Muscle layer of colon (tissue), 2 donors: ENCODE measurements at regions not wholly inside any gene's neighbourhood (a gene's known extent, or its start where the extent isn't known, plus 50 kb on each side); places are given as distances from the start of the nearest gene placed in this dataset.
"Not testable (repeated sequence)": the region's sequence is repeated elsewhere in the genome, so short reads cannot be mapped to it uniquely, and the experiment has no call there.

Experiments
- H3K27ac ChIP-seq: one replicate; pipeline ENCODE4 v1.7.0; 2013; ENCODE audit warnings: low read depth, mild to moderate bottlenecking, low read length, moderate library complexity
- H3K27me3 ChIP-seq, 2 donors: one replicate each; pipeline ENCODE4 v1.7.0; 2013; ENCODE audit warnings: low read length in 2 of 2, mild to moderate bottlenecking in 2 of 2; ENCODE audit not compliant: insufficient read depth in 2 of 2, control insufficient read depth in 1 of 2
- H3K36me3 ChIP-seq: one replicate; pipeline ENCODE4 v1.7.0; 2013; ENCODE audit warnings: mild to moderate bottlenecking, low read length; ENCODE audit not compliant: insufficient read depth
- H3K4me1 ChIP-seq: one replicate; pipeline ENCODE4 v1.7.0; 2013; ENCODE audit warnings: mild to moderate bottlenecking, low read length; ENCODE audit not compliant: insufficient read depth
- H3K4me3 ChIP-seq, 2 donors: one replicate each; pipeline ENCODE4 v1.7.0; 2013; ENCODE audit warnings: low read length in 2 of 2, low read depth in 1 of 2, mild to moderate bottlenecking in 1 of 2, moderate library complexity in 1 of 2
- H3K9ac ChIP-seq: one replicate; pipeline ENCODE4 v1.7.0; 2013; ENCODE audit warnings: low read length
- H3K9me3 ChIP-seq: one replicate; pipeline ENCODE4 v1.7.0; 2013; ENCODE audit warnings: mild to moderate bottlenecking, low read length
- donor health status: abdominal sarcoma.
- donor health status: Adenocarcinoma of cecum.

DNA sequence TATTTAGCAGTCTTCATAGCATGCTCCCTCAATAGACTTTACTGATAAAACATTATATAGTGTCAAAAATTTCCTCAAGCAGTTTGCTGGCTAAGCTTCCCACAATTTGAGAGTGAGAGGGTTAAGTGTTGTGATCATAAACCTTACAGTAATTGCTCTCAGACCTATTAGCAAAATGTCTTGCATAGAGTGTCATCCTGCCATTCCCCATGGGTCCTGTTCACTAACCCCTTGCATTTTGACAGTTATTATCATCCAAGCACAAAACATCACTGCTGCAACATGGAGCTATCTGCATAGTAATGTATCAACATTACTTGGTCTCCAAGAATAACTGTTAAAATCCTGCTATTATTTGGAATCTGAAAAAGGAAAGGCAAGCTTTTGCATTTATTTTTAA, 196.1 kb upstream of the GK2 start:
- Histone ChIP-seq H3K27ac (no peak overlapping the region), H3K36me3 (no peaks in the 10 kb centered on the region)

DNA sequence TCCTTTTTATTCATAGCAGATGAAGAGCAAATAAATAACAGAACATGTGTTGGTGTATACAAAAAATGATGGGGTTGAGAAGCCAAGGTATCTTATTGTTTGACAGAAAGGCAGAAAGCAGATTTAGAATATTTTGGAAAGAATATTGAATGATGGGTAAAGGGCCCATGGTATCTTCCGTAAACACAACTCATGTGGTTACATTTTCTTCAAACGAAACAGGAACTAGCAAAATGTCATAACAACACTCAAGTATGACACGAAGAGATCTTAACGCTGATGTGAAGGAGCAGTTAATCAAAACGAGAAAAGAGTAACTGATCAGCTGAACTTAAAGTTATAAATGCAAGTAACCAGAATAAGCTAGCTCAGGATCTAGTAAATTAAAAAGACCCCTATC, 195.7 kb upstream of the GK2 start:
- H3K9ac ChIP-seq = no peak overlapping the region
- H3K4me3 ChIP-seq = no peak overlapping the region
- H3K4me1 ChIP-seq = peaks cover 5% of the 10 kb centered on the region
- H3K27ac ChIP-seq = no peak overlapping the region
- H3K36me3 ChIP-seq = no peaks in the 10 kb centered on the region
- no peaks in the 10 kb centered on the region for H3K27me3 ChIP-seq
- H3K9me3 ChIP-seq = no peaks in the 10 kb centered on the region

More for the DNA sequence above, 196.1 kb upstream of the GK2 start:
- no peaks in the 10 kb centered on the region for H3K9me3 ChIP-seq
- H3K9ac ChIP-seq = no peak overlapping the region
- no peaks in the 10 kb centered on the region for H3K27me3 ChIP-seq
- H3K4me1 ChIP-seq = peaks cover under 1% of the 10 kb centered on the region
- H3K4me3 ChIP-seq = no peak overlapping the region

DNA sequence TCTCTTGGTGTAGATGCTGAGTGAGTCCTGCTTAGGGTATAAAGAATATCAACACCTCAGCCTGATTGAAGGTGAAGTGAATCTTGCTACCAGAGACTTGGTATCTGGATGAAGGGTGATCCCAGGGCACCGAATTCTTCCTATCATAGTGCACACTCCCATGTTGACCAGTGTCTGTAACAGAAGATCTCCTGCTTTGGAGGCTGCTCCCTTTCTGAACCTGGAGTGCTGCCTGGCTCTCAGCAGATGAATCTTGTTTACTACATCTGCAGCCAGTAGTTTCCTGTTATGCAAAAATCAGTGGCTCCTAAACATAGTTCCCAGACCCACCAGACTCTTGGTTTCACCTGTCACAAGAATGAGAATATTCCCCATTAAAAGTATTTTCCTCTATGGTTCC, 191.7 kb upstream of the GK2 start:
- Histone ChIP-seq H3K4me1 (peaks cover 12% of the 10 kb centered on the region), H3K4me3 (no peak overlapping the region), H3K9me3 (no peaks in the 10 kb centered on the region), H3K27ac (no peak overlapping the region), H3K9ac (no peak overlapping the region), H3K36me3 (no peaks in the 10 kb centered on the region), H3K27me3 (no peaks in the 10 kb centered on the region)

DNA sequence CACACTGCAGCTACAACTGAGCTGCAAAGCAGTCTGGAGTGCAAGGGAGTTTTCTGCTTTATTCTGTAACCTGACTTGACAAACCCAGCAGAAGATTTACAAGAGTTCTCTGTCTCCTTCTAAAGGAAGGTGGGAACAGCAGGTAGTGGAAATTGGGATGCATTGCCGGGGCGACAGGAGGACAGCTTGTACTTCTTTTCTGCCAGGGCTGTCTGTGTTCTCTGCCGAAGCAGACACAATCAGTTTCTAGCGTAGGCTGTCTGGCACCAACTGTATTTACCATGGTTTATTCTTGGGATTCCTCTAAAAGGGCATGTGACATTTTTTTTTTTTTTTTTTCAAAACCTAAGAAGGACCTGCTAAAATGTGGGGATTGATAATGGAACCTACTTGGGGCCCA, 190.8 kb upstream of the GK2 start:
- H3K4me1 ChIP-seq = peaks cover 12% of the 10 kb centered on the region
- H3K9ac ChIP-seq = no peak overlapping the region
- no peaks in the 10 kb centered on the region for H3K9me3 ChIP-seq
- no peak overlapping the region for H3K27ac ChIP-seq
- H3K4me3 ChIP-seq = peak overlapping the region in 1 of 2 donors; percentile 3
- no peaks in the 10 kb centered on the region for H3K36me3 ChIP-seq
- H3K27me3 ChIP-seq = no peaks in the 10 kb centered on the region

DNA sequence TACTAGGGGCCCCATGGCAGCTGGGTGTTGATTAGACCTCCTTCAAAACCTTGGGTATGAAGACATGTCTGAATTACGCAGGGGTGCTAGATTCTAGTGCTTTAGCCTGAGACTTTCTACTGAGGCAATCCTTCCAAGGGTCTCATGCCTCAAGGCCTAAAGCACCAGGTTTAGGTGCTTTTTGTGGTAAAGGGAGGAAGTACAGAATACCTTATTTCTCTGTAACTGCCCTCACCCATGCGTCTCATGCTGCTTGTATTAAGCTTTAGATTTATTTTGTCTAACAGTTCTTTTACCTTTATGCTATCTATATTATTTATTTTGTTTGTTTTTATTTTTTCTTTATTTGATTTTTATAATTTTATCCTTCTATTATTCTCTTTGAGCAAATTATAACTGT, 190.2 kb upstream of the GK2 start:
- H3K27ac ChIP-seq = no peak overlapping the region

DNA sequence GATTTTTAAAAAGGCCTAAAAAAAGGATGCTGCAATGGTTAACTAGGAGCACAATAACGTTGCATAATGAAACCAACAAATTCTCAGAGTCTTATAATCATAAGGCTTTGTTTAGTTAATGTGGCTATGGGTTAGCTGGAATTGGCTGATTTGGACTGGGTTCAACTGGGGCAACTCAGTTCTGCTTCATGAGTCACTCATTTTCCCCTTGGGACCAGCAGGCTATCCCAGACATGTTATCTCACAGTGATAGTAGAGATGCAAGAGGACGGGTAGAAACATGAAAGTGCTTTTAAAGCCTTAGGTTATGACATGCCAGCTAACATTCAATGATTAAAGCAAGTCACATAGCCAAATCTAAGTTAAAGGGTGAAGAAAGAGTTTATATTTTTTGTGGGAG, 189.2 kb upstream of the GK2 start:
- Histone ChIP-seq H3K27ac (no peak overlapping the region), H3K36me3 (no peaks in the 10 kb centered on the region), H3K4me1 (peaks cover 12% of the 10 kb centered on the region), H3K9me3 (no peaks in the 10 kb centered on the region), H3K9ac (no peak overlapping the region), H3K27me3 (no peaks in the 10 kb centered on the region), H3K4me3 (no peak overlapping the region)

More for the DNA sequence above, 190.2 kb upstream of the GK2 start:
- peaks cover 12% of the 10 kb centered on the region for H3K4me1 ChIP-seq
- no peak overlapping the region for H3K9ac ChIP-seq
- H3K9me3 ChIP-seq = no peaks in the 10 kb centered on the region
- no peaks in the 10 kb centered on the region for H3K27me3 ChIP-seq
- H3K36me3 ChIP-seq = no peaks in the 10 kb centered on the region
- no peak overlapping the region for H3K4me3 ChIP-seq

DNA sequence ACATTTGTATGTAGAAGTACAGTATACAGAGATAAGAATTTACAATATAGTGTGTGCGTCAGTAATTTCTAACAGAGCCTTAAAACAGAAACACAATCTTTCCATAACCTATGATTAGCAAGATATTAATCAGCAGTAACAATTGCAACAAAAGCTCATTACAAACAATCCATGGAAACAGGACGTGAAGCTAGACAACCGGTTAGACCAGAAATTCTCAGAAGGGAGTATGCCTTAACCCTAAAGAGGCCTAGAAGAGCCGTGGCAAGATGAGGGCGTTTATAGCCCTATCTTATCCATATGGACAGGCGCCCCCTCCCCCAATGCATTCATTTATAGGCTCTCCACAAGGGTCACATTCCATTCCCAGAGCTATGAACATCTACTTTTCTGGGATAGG, 184.2 kb upstream of the GK2 start:
- H3K27me3 ChIP-seq, H3K4me1 ChIP-seq, H3K9me3 ChIP-seq, H3K27ac ChIP-seq, H3K9ac ChIP-seq, H3K4me3 ChIP-seq, H3K36me3 ChIP-seq: not testable (repeated sequence)

DNA sequence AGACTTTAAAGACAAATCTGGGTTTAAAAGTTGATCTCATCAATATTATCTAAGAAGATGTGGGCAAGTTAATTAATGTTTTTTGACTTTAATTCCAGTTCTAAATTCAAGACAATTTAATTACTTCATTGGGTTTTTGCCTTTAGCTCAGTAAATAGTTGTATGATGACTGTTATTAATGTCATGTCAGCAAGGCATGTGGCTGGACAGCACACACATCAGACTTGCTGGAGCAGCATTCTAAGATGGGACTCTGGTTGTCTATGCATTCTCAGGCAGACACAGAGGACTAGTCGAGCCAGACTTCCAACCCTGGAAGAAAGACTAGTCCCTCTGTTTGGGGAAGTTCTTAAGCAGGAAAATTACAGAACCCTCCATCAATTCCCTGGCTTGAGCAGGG, 180.7 kb upstream of the GK2 start:
- Histone ChIP-seq H3K4me1 (peaks cover 17% of the 10 kb centered on the region), H3K36me3 (no peaks in the 10 kb centered on the region), H3K9ac (no peak overlapping the region), H3K27ac (no peak overlapping the region), H3K4me3 (no peak overlapping the region), H3K27me3 (no peaks in the 10 kb centered on the region), H3K9me3 (no peaks in the 10 kb centered on the region)

DNA sequence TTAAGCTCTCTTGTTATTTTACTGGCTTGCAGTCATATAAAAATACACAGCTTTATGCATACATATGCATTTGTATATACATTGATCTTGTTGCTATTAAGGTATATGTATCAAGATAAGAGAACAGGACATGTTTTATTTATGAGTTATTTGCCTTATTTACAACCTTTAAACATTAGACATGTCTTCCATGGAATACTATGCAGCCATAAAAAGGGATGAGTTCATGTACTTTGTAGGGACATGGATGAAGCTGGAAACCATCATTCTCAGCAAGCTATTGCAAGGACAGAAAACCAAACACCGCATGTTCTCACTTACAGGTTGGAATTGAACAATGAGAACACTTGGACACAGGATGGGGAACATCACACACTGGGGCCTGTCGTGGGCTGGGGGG, 179.2 kb upstream of the GK2 start:
- H3K9ac ChIP-seq, H3K27me3 ChIP-seq, H3K4me3 ChIP-seq, H3K36me3 ChIP-seq, H3K27ac ChIP-seq, H3K9me3 ChIP-seq: not testable (repeated sequence)
- H3K4me1 ChIP-seq = peaks cover 17% of the 10 kb centered on the region

DNA sequence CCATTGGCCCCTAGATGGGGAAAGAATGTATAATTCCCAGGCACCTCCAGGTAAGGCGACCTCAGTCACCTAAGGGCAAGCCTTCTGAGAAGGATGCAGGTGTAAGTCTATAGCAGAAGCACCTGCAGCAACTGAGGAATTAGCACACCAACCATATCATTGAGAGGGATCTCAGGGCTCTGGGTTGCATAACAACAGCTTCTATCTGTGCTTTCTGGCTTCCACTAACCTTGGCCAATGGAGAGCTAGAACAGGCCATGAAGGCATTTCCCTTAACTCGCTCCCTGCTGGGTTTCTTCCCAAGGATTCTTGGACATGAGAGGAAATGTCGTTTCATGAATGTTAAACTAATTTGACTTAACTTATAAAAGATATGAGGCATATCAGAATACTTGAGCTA, 177.8 kb upstream of the GK2 start:
- no peaks in the 10 kb centered on the region for H3K9me3 ChIP-seq
- H3K9ac ChIP-seq = no peak overlapping the region
- H3K36me3 ChIP-seq = no peaks in the 10 kb centered on the region
- no peak overlapping the region for H3K27ac ChIP-seq
- no peak overlapping the region for H3K4me3 ChIP-seq
- H3K4me1 ChIP-seq = peaks cover 17% of the 10 kb centered on the region
- H3K27me3 ChIP-seq = no peaks in the 10 kb centered on the region

DNA sequence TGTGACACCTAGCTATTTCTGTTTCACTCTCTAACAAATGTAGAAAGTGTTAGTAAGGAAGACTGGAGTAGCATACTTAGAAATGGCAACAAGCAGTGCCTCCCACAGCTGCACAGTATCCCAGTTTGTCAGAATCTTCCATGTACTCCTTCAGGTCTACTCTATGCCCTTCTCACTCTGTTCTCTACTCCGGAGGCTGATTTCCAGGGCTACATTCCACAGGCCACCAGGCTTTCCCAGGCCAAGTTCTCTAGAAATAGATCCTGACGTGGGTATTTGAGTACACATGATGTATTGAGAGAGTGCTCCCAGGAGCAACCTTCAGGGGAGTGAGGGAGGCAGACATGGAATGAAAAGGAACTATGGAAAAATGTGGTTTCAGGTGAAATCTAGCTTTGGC, 177.3 kb upstream of the GK2 start:
- Histone ChIP-seq H3K36me3 (no peaks in the 10 kb centered on the region), H3K9ac (no peak overlapping the region), H3K4me1 (peaks cover 17% of the 10 kb centered on the region), H3K9me3 (no peaks in the 10 kb centered on the region), H3K27ac (no peak overlapping the region), H3K27me3 (no peaks in the 10 kb centered on the region), H3K4me3 (no peak overlapping the region)

DNA sequence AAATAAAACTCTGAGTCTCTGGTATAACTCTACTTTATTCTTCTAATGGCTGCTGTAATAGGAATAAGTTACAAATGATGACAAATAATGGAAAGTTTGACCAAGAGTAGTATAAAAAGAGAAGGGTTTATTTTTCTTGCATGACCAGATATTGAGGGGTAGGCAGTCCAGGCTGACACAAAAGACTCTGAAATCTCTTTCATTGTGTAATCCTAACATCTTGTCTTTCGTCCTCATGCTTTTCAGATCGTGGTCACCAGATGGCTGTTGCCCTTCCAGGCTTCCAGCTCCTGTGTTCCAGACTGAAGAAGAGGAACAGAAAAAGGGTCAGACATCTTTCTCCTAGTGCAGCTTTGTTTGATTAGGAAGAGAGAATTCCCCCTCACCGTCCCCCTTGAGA, 176.9 kb upstream of the GK2 start:
- no peak overlapping the region for H3K4me3 ChIP-seq
- no peaks in the 10 kb centered on the region for H3K36me3 ChIP-seq
- no peaks in the 10 kb centered on the region for H3K9me3 ChIP-seq
- H3K27me3 ChIP-seq = no peaks in the 10 kb centered on the region
- H3K27ac ChIP-seq = no peak overlapping the region
- peaks cover 17% of the 10 kb centered on the region for H3K4me1 ChIP-seq
- no peak overlapping the region for H3K9ac ChIP-seq
